HG03175 (cell line): ENCODE measurements at regions not wholly inside any gene's neighbourhood (a gene's known extent, or its start where the extent isn't known, plus 50 kb on each side); places are given as distances from the start of the nearest gene placed in this dataset.
"Not testable (repeated sequence)": the region's sequence is repeated elsewhere in the genome, so short reads cannot be mapped to it uniquely, and the experiment has no call there.

Experiments
- ATAC-seq: cut with Tn5 transposase; IDR thresholded peaks from one replicate; pipeline ENCODE4 v1.9.1; 2021; ENCODE audit warnings: mild to moderate bottlenecking, moderate library complexity; ENCODE audit not compliant: unreplicated experiment

DNA sequence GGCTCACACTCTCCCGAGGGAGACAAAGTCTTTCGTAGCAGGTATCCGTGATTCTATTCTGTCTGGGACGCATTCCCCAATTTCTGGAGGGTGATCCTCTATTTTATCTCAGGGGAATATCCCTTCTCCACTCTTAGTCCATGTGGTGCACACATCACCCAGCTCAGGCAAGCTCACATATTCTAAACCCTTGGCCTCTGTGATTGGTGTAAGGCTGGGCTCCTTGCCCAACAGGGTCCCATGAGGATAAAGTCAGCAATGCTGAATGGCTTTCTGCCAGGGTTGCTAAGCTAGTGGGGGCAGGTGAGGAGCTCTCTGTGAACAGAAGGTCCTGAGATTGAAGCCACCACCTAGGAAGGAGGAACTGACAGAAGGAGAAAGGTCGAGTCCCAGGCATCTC is 137.2 kb downstream of the CDH26 start:
- no peak for ATAC-seq

DNA sequence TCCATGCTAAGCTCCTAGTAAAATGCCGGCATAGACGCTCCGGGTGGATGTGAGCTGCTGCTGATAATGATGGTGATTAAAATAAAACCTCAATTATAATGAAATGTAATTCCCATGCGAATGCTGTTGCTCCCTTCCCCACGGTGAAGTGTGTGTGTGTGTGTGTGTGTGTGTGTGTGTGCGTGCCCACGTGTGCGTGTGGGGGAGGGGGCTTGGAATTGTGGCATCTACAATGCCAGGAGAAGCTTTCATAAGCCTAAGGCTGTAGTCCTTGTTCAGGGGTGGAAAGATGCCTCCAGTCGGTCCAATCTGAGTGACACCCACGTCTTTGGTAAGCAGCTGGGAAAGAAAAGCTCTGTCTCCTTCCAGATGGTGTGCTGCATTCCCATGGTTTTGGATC is 137.9 kb downstream of the CDH26 start:
- no peak for ATAC-seq

DNA sequence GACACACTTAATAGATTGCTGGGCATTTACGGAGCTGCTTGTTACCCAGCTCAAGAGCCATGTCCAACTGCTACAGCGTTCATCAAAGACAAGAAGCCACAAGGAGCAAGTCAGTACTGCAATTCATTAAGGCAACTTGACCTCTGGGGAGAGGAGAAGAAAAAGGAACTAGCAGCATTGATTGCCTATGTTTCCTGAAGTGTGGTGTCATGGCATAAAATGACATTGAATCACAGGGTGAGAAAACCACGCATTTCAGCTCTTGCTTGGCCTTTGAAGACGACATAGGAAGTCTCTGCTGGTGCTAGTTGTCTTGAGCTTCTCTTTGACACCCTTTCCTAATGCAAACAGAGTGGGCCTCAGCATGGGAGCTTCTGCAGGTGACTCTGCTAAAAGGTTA is 139.1 kb downstream of the CDH26 start:
- no peak for ATAC-seq

DNA sequence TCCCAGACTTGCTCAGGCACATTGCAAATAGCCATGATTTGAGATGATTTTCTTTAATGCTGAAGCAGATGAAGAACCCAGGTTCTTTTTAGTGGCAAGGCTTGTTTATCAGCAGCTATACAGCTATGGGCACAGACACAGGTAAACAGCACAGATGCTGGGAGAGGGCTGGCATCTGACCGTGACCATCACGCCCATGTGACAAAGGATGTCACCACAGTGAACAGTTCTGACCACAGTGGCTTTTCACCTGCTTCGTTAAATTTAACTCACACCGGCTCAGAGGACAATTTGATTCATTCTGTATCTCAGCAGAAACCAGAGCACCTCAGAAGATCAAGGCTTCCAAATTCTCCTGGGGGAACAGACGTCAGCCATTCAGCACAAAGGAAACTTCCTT is 142.6 kb downstream of the CDH26 start:
- ATAC-seq: peak; percentile 93

DNA sequence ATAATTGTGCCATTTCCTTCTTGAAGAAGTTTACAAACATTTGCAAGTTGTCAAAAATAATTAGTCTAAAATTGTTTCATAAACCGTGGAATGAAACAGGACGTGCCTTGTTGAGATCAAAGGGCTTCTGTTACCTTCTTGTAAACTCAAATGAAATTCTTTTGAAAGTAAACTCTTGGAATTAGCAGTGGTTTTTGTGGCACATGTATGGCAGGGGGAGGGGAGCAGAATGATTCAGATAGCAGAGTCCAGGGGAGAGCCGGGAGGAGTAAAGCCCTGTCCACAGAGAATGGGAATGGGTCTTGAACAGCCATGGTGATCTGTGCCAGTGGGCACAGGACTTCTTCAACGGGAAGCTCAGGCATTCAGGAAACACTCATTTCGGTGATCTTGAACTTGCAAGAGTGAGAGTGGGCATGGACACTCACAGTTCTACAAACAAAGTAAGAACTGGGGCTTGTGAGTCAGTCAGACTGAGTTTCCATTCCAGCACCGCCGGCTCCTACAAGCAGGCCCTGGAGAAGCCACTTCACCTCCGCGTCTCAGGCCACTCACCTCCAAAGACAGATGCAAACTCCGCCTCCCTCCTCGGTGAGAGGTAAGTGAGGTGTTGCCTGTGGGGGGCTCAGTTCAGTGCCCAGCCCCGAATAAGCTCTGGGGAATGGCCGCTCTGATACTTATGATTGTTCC is 143.1 kb downstream of the CDH26 start:
- ATAC-seq: no peak

DNA sequence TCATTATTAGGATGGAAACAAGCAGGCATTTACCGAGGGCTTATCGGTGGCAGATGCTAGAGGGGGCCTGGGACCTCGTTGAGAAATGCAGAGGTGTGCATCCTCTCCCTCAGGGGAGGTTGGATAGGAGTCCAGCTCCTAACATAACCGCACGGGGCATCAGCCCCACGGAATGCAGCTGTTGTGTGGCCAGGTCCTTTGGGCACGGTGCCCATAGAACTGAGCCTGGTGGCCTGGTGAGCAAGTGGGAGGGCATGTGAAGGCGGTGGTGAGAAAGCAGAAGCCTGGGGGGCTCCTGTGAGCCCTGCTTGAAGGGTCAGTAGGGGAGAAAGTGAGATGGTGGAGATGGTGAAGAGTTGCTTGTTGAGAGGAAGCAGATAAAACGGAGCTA is 143.7 kb downstream of the CDH26 start:
- no peak for ATAC-seq

DNA sequence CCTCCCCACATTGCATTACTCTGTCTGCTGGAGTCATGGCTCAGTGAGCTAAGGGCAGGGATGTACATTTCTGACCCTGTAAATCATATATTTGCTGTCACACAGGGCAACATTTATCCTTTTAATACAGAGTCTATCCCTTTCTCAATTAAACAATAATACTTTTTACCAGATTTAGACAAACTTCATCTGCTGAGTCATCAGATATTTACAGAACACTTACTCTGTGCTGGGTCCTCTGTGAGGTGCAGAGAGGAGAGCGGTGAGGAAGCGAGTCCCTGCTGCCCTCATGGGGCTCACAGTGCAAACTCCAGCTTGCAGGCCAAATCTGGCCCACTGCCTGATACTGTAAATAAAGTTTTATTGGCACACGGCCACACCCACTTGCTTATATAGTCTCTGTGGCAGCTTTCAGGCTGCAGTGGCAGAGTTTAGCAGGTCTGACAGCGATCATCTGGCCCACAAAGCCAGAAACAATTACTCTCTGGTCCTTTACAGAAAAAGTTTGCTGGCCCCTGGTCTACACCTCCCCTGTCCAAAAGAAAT is 144.5 kb downstream of the CDH26 start:
- ATAC-seq: no peak

DNA sequence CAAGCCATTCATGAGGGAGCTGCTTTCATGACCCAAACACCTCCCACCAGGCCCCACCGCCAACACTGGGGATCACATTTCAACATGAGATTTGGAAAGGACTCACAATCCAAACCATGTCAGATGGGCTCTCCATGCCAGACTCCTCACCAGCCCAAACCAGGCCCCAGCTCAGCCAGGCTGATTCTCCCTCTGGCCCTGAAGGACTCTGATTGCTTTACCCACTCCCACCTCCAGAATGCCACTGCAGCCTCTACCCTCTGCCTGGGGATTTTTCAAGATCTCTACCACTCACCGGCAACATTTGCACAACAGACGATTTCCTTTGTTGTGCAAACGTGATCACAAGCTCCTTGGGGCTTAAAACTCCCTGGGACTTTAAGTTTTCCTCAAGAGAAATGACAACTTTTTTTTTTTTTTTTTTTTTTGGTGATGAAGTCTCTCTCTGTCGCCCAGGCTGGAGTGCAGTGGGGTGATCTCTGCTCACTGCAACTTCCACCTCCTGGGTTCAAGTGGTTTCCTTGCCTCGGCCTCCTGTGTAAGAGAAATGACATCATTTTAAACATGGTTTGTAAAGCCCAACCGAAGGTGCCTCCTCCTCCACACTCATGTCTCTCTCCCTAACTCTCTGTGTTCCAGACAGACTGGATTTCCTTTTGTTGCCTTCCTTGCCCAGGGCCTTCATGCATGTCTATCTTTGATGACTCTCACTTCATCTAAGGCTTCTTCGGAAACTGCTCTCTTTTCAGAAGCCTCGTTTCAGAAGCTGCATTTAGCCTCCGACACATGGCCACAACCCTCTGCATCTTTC is 147.0 kb downstream of the CDH26 start:
- ATAC-seq: no peak

DNA sequence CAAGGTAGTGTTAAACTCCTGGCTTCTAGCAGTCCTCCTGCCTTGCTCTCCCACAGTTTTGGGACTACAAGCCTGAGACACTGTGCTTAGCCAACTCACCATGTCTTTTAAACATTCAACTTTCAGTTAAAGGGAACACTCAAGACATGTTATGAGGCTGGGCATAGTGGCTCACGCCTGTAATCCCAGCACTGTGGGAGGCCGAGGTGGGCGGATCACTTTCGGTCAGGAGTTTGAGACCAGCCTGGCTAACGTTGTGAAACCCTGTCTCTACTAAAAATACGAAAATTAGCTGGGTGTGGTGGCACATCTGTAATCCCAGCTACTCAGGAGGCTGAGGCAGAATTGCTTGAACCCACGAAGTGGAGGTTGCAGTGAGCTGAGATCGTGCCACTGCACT is 148.0 kb downstream of the CDH26 start:
- ATAC-seq: not testable (repeated sequence)

DNA sequence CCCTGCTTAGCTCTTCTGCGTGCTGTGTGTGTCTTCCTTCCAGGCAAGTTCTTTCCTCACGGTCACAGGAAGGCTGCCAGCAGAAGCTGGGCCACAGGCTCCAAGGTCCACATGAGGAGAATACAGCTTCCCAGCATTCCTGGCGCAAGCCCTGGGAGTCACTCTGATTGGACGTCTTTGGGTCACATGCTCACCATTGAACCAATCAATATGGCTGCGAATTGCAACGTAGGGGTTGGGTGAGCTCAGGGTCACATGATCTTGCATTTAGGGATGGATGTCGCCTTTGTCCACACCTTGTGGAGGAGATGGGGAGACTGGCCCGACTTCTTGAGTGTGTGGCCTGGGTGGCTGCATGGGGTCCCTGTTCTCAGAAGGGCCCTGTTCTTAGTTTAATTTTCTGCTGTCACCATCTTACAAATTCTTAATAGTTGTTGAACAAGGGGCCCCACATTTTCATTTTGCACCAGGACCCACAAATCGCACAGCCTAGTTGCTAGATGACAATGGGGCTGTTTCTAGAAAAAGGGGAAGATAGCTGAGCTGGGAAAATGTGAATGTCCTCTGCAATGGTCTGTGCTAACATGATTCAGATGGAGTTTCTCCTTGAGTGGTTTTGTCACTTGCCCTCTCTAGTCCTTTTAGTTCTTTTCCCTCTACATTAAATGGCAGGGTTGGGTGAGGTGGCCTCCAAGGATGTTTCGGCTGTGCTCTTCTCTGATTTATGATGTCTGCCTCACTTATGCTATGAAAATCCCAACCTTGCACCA is 149.6 kb downstream of the CDH26 start:
- ATAC-seq: no peak

DNA sequence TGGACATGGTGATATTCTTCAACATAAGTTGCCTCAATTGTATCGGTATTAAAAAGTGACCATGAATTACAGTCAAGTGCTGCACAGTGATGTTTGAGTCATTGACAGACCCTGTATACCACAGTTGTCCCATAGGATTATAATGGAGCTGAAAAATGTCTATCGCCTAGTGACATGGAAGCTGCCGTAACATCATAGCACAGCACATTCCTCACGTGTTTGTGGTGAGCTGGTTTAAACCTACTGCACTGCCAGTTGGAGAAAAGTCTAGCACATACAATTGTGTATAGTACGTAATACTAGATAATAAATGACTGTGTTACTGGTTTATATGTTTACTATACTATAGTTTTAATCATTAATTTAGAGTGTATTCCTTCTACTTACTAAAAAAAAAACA is 150.2 kb downstream of the CDH26 start:
- ATAC-seq: no peak

DNA sequence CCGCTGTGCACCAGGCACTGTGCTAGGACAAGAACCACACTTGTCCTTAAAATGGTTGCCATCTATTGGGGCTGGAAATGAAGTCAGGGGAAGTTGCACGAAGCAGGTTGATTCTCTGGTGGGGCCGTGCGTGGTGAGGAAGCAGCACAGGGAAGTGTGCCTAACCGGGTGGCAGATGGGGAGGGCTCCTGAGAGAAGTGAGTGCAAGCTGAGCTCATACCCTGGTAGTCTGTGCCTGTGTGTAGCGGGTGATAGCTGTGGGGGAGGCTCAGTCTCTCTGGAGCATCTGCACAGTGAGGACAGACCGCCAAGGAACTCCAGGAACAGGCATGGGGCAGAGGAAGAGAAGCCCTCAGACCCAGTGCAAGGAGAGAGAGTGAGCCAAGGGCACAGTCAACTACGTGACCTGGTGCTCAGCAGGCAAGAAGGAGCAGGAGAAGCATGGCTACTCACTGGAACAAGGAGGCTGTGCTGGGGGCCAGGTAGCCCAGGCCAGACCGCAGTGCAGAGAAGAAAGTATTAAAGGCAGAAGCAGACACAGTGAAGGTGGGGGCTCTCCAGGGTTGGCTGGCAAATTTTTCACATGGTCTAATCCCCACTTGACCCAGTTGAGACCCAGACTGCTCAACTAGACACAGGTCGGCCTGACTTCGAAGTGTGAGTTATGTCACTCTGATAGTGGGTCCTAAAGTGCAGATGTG is 155.0 kb downstream of the CDH26 start:
- ATAC-seq: no peak

DNA sequence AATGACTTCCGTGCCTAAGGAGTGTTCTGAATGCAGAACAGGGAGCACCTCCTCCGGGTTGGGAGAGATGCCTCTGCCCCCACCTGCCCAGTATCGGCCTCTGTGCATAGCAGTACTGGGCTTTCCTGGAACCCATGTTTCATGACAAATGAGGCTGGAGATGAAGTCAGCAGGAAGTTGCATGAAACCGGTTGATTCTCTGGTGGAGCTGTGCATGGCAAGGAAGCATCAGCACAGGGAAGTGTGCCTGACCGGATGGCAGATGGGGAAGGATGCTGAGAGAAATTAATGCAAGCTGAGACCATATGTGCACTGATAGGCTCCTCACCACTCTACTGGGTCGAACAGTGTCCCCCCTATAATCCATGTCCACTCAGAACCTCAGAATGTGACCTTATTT is 155.5 kb downstream of the CDH26 start:
- no peak for ATAC-seq

DNA sequence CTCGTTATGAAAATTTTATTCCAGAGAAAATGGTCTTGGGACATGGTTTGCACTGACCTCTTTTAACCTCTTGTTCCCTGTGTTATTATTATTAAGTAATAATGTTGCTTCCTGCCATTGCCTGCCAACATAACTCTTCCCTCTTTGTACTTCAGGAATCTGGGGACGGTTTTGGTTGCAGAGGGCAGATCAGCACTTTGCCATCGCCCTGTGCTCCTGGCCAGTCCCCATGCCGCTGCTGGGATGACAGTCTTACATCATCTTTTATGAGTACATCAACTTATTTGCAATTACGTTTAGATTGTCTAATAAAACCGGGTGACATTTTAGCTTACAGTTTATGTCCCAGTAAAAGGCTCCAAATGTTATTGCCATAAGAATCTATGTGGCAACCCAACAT is 157.2 kb downstream of the CDH26 start:
- ATAC-seq: no peak

DNA sequence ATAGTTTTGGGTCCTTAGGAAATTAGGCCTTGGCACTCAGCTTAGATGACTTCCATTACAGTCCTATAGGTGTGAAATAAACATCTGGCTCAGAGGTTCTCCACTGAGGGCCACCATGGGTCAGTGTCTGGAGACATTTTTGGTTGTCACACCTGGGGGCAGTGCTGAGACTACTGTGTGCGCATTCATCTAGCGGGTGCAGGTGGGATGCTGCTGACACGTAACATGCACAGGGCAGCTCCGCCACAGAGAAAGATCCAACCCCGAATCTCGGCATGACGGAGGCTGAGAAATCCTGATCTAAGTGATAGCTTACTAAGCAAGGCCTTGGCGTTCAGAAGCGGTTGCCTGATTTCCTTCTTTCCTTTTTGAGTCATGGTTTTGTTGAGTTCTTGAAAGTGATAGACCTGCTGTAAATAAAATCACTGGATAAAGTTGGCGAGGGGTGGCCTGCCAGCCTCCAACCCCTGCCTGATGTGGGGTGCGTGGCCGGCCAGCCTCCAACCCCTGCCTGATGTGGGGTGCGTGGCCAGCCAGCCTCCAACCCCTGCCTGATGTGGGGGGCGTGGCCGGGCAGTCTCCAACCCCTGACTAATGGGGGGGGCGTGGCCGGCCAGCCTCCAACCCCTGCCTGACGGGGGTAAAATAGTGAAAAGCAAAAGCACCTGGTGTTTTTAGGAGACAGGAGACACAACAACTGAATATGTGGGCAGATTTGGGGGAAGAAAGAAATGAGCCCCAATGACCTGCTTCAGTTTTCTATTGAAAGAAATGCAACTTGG is 158.1 kb downstream of the CDH26 start:
- no peak for ATAC-seq

DNA sequence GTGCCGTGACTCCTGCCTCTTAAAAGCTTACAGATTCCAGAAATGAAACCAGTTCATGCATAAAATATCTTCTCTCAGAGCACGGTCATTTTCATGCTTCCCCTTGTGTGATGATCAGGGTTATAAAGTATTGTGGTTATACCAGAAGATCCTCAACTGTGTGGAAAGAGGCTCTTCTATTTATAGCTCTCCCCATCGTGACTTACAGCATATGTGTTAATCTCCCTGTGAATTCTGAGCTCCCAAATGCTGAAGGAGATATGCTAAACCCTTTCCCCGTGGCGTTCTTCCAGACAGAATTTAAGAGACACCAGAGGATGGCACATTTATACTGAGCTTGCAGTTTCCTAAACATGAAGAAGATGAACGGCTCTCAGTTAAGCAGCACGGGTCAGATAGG is 158.8 kb downstream of the CDH26 start:
- no peak for ATAC-seq

DNA sequence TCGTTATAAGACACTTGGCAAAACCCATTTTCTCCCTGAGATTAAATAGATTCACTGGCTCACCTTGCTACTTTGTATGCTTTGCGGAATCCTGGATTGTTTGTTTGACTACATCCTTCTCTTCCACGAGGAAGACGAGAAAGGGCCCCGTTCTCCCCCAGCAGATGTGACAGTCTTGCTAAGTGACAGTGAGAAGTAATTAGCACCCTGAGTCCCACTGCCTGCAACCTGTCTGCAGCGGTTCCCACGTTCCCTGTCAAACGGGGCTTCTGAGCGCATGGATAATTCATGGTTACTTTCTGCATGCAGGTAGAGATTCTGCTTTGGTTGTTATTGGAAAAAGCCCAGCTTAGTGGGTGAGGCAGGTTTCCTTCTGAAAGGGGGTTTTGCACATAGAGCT is 163.7 kb downstream of the CDH26 start:
- no peak for ATAC-seq

DNA sequence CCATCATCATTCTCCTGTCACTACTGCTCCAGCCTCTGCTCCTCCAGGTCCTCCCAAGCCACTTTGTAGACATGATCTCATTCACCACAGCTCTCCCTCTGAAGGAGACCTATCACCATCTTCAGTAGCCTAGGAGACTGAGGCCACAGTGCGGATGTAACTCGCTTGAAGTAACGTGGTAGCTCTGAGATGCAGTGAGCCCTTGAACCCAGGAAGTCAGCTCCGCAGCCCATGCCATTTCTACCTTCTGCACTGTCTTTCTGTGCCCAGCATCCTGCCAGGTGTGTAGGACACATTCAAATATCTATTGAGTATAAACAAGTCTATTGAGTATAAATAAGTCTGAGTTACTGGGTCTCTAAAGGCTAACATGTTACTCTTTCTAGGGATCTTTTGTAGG is 164.4 kb downstream of the CDH26 start:
- ATAC-seq: no peak

DNA sequence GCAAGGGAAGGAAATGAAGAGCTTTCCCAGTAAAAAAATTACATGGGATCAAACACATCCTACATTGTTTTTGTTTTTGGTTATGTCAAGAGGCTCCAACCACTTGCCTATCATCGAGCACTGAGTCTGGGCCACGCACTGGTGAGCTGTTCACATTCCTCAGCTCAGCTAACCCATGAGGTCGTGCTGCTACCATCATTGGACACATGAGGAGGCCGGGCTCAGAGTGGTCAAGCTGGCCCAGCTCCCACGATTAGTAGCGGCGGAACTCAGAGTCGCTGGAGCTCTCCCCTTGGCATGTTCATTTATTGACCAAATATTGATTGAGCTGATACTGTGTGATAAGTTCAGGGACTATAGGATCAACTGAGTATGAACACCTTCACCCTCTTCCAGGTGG is 164.9 kb downstream of the CDH26 start:
- ATAC-seq: no peak

DNA sequence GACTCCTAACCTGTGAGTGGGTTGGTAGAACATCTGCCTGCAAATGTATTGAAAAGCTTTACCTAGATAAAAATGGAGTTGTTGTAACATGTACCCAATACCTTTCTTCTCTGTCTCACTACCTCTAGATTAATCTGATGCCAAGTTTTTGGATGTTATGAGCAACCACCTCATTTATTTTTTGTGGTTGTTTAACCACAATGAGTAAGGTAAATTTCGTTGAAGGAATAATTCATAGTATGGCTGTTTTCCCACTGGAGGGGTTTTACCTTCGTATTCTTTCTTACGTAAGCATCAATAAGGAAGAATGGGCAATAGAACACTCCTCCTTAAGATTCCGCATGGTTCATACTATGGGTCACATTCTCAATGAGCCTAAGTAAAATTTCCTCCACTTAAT is 165.4 kb downstream of the CDH26 start:
- no peak for ATAC-seq
